ENCODE measurements at regions not wholly inside any gene's neighbourhood (a gene's known extent, or its start where the extent isn't known, plus 50 kb on each side); places are given as distances from the start of the nearest gene placed in this dataset.

DNA sequence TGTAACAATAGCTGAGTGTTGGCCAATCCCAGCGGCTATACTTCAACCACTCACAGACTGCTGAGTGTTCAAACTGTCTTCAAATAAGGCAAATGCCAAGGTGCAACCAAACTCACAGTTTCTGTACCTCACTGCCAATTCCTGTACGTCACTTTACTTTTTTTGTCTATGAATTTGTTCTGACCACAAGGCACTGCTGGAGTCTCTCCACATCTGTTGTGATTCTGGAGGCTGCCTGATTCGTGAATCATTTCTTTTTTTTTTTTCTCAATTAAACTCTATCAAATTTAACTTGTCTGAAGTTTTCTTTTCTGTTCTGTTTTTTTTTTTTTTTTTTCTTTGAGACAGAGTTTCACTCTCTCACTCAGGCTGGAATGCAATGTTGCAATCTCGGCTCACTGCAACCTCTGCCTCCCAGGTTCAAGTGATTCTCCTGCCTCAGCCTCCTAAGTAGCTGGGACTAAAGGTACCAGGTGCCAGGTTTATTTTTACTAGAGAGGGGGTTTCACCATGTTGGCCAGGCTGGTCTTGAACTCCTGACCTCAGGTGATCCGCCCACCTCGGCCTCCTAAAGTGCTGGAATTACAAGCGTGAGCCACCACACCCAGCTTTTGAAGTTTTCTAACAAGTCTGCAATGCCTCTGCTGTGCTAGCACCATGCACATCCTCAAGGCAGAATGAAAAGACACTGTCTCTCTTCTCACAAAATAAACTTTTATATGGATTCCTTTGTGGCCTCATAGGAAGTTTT lies 401.7 kb downstream of the IRS2 start (continued):
- TF ChIP-seq, protein P1, sequence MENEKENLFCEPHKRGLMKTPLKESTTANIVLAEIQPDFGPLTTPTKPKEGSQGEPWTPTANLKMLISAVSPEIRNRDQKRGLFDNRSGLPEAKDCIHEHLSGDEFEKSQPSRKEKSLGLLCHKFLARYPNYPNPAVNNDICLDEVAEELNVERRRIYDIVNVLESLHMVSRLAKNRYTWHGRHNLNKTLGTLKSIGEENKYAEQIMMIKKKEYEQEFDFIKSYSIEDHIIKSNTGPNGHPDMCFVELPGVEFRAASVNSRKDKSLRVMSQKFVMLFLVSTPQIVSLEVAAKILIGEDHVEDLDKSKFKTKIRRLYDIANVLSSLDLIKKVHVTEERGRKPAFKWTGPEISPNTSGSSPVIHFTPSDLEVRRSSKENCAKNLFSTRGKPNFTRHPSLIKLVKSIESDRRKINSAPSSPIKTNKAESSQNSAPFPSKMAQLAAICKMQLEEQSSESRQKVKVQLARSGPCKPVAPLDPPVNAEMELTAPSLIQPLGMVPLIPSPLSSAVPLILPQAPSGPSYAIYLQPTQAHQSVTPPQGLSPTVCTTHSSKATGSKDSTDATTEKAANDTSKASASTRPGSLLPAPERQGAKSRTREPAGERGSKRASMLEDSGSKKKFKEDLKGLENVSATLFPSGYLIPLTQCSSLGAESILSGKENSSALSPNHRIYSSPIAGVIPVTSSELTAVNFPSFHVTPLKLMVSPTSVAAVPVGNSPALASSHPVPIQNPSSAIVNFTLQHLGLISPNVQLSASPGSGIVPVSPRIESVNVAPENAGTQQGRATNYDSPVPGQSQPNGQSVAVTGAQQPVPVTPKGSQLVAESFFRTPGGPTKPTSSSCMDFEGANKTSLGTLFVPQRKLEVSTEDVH (IDR thresholded peaks at IDR 0.05; ENCODE audit: low read depth, partially characterized antibody): no peak
- TF ChIP-seq BCL11A (IDR thresholded peaks at IDR 0.05; ENCODE audit: low read depth, low read length): no peak

DNA sequence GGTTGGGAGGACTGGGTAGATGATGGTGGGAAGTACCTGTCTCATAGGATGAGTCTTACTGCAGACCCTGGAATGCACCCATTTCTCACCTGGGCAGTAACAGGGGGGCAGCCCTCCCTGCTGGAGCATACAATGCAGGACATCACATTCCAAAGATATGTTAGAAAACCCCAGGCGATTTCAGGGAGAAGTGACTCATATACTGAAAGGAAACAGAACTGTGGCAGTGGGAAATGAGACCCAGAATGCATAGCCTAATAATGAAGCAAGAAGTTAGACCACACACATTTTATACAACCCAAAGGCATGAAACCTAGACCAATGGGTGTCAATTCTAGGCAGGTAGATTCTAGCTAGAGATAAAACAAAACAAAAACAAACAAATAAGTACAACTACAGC lies 402.7 kb downstream of the IRS2 start:
- H2AFZ ChIP-seq (ENCODE audit: control insufficient read depth, low read depth, low read length): no peak overlapping the region
- no peak overlapping the region for H3K9ac ChIP-seq (ENCODE audit: control insufficient read depth, insufficient read depth, low read length)
- CTCF ChIA-PET: no interaction called here
- no peaks in the 10 kb centered on the region for H3K79me2 ChIP-seq (ENCODE audit: control insufficient read depth, insufficient read depth, low read length)
- H4K20me1 ChIP-seq (ENCODE audit: control insufficient read depth, insufficient read depth): no peaks in the 10 kb centered on the region
- no peak overlapping the region for H3K27ac ChIP-seq (ENCODE audit: control insufficient read depth, insufficient read depth)
- ATAC-seq: no peak
- intact Hi-C loops (cut with micrococcal nuclease; ENCODE audit: unreplicated experiment): no loop called here
- FAIRE-seq: no peak
- no peaks in the 10 kb centered on the region for H3K4me1 ChIP-seq (ENCODE audit: control insufficient read depth, insufficient read depth, low read length)
- RAD21 ChIA-PET (ENCODE audit: unreplicated experiment): no interaction called here
- H3K4me3 ChIP-seq: no peak overlapping the region
- in situ Hi-C loops (cut with MboI): no loop called here
- no peaks in the 10 kb centered on the region for H3K9me3 ChIP-seq (replicated peaks; ENCODE audit: control insufficient read depth, insufficient read depth, low read length)
- H3K36me3 ChIP-seq (ENCODE audit: control insufficient read depth in 2 of 2, insufficient read depth in 2 of 2, low read length in 1 of 2): no peaks in the 10 kb centered on the region
- 27% methylated on average over 1 of the region's 1 CpG for WGBS (ENCODE audit: insufficient coverage, insufficient replicate concordance, low lambda C conversion rate, missing lambda C conversion rate)
- no peak for DNase-seq (ENCODE audit: low read depth, low spot score)
- H3K4me2 ChIP-seq (ENCODE audit: control insufficient read depth, insufficient read depth): no peak overlapping the region
- H3K27me3 ChIP-seq (replicated peaks in 1 of 2; ENCODE audit: control insufficient read depth in 2 of 2, insufficient read depth in 2 of 2, low read length in 1 of 2): no peaks in the 10 kb centered on the region
- no TSS peak for BruUV-seq (replicated peaks)
- POLR2A ChIA-PET: no interaction called here
- SMC1A ChIA-PET (ENCODE audit: uncharacterized antibody, unreplicated experiment): interaction anchor here (0.7 kb wide), 1 partner anchor 416 kb away, joined by 3 read pairs; no protein-coding TSS in a partner anchor
- no peak for TF ChIP-seq MTA2 (IDR thresholded peaks at IDR 0.05; ENCODE audit: low read depth)
- TF ChIP-seq GABPA (IDR thresholded peaks at IDR 0.05; ENCODE audit: low read depth): no peak
- no peak for TF ChIP-seq RELA (IDR thresholded peaks at IDR 0.05; ENCODE audit: borderline replicate concordance, partially characterized antibody)
- no peak for TF ChIP-seq TBL1XR1 (IDR thresholded peaks at IDR 0.05; ENCODE audit: low read depth, low read length)
- TF ChIP-seq PAX8 (IDR thresholded peaks at IDR 0.05): no peak
- TF ChIP-seq, protein P2, sequence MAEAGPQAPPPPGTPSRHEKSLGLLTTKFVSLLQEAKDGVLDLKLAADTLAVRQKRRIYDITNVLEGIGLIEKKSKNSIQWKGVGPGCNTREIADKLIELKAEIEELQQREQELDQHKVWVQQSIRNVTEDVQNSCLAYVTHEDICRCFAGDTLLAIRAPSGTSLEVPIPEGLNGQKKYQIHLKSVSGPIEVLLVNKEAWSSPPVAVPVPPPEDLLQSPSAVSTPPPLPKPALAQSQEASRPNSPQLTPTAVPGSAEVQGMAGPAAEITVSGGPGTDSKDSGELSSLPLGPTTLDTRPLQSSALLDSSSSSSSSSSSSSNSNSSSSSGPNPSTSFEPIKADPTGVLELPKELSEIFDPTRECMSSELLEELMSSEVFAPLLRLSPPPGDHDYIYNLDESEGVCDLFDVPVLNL (IDR thresholded peaks at IDR 0.05; ENCODE audit: low read depth, low read length): no peak
- no peak for TF ChIP-seq TAF1 (IDR thresholded peaks at IDR 0.05; ENCODE audit: borderline replicate concordance, low read depth, low read length)
- TF ChIP-seq CREB1 (IDR thresholded peaks at IDR 0.05; ENCODE audit: low read depth): no peak
- TF ChIP-seq GATAD2B (conservative IDR thresholded peaks at IDR 0.05; ENCODE audit: low read depth): no peak
- TF ChIP-seq NFIC (IDR thresholded peaks at IDR 0.05; ENCODE audit: low read depth, low read length): no peak
- TF ChIP-seq POLR2A (IDR thresholded peaks at IDR 0.05; ENCODE audit: low read depth, low read length): no peak
- TF ChIP-seq, protein P3, sequence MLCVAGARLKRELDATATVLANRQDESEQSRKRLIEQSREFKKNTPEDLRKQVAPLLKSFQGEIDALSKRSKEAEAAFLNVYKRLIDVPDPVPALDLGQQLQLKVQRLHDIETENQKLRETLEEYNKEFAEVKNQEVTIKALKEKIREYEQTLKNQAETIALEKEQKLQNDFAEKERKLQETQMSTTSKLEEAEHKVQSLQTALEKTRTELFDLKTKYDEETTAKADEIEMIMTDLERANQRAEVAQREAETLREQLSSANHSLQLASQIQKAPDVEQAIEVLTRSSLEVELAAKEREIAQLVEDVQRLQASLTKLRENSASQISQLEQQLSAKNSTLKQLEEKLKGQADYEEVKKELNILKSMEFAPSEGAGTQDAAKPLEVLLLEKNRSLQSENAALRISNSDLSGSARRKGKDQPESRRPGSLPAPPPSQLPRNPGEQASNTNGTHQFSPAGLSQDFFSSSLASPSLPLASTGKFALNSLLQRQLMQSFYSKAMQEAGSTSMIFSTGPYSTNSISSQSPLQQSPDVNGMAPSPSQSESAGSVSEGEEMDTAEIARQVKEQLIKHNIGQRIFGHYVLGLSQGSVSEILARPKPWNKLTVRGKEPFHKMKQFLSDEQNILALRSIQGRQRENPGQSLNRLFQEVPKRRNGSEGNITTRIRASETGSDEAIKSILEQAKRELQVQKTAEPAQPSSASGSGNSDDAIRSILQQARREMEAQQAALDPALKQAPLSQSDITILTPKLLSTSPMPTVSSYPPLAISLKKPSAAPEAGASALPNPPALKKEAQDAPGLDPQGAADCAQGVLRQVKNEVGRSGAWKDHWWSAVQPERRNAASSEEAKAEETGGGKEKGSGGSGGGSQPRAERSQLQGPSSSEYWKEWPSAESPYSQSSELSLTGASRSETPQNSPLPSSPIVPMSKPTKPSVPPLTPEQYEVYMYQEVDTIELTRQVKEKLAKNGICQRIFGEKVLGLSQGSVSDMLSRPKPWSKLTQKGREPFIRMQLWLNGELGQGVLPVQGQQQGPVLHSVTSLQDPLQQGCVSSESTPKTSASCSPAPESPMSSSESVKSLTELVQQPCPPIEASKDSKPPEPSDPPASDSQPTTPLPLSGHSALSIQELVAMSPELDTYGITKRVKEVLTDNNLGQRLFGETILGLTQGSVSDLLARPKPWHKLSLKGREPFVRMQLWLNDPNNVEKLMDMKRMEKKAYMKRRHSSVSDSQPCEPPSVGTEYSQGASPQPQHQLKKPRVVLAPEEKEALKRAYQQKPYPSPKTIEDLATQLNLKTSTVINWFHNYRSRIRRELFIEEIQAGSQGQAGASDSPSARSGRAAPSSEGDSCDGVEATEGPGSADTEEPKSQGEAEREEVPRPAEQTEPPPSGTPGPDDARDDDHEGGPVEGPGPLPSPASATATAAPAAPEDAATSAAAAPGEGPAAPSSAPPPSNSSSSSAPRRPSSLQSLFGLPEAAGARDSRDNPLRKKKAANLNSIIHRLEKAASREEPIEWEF (IDR thresholded peaks at IDR 0.05; ENCODE audit: insufficient replicate concordance, low read depth, low read length): no peak

Data from GM12878 (cell line).